Glutamatergic neuron (in vitro differentiated cells): ENCODE measurements at regions not wholly inside any gene's neighbourhood (a gene's known extent, or its start where the extent isn't known, plus 50 kb on each side); places are given as distances from the start of the nearest gene placed in this dataset.

Experiments
- DNase-seq: peaks from one replicate; pipeline ENCODE4 v3.0.0; 2022
- H3K27ac Mint-ChIP-seq: one replicate; pipeline ENCODE4 v1.8.0; 2020; ENCODE audit warnings: mild to moderate bottlenecking, mixed read lengths, inconsistent platforms; ENCODE audit not compliant: unreplicated experiment
- H3K27me3 Mint-ChIP-seq: one replicate; pipeline ENCODE4 v1.8.0; 2020; ENCODE audit warnings: mild to moderate bottlenecking, moderate library complexity, mixed read lengths, inconsistent platforms; ENCODE audit not compliant: unreplicated experiment
- H3K36me3 Mint-ChIP-seq: one replicate; pipeline ENCODE4 v1.8.0; 2020; ENCODE audit warnings: mild to moderate bottlenecking, mixed read lengths, inconsistent platforms; ENCODE audit not compliant: unreplicated experiment
- H3K4me1 Mint-ChIP-seq: one replicate; pipeline ENCODE4 v1.8.0; 2020; ENCODE audit warnings: mild to moderate bottlenecking, low read depth, mixed read lengths, inconsistent platforms; ENCODE audit not compliant: unreplicated experiment
- H3K4me3 Mint-ChIP-seq: one replicate; pipeline ENCODE4 v1.8.0; 2020; ENCODE audit warnings: mild to moderate bottlenecking, mixed read lengths, inconsistent platforms; ENCODE audit not compliant: unreplicated experiment
- H3K9me3 Mint-ChIP-seq: one replicate; pipeline ENCODE4 v1.8.0; 2020; ENCODE audit warnings: mild to moderate bottlenecking, moderate library complexity, mixed read lengths, inconsistent platforms; ENCODE audit not compliant: unreplicated experiment
- TF ChIP-seq, protein P1 (sequence below): fragments of 200-600 bp; sonication (generic); IDR thresholded peaks from one replicate; pipeline ENCODE4 v1.5.0; 2021; ENCODE audit not compliant: partially characterized antibody, unreplicated experiment

DNA sequence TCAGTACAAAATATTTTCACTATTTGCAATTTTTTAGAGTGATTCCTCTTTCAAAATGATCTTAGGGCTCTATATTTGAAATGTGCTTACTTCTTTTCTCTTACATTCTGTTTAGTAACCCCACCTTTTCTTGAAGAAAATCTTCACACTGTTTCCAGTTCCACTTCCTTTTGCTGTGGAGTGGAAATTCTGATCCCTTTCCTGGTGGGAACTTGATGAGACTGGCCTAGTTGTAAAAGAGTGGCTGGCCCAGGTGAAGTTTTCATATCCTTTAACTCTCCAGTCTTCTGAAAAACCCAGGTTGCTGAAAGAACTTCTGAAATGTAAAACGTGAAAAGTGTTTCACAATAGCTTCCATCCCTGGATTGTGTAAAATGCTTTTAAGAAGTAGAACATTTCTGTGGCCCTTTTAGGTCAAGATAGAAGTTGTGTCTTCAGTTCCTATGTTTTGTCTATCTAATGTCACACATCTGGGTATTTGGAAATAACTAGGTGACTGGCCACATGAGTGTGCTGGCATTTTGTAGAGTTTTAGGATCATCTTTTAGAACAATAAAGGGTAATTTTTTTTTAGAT is 84.8 kb upstream of the LRIG1 start:
- Mint-ChIP-seq H3K27me3 (no peaks in the 10 kb centered on the region), H3K4me1 (no peaks in the 10 kb centered on the region), H3K4me3 (no peak overlapping the region), H3K36me3 (no peaks in the 10 kb centered on the region), H3K27ac (no peak overlapping the region), H3K9me3 (peaks cover 2% of the 10 kb centered on the region)
- TF ChIP-seq, protein P1, sequence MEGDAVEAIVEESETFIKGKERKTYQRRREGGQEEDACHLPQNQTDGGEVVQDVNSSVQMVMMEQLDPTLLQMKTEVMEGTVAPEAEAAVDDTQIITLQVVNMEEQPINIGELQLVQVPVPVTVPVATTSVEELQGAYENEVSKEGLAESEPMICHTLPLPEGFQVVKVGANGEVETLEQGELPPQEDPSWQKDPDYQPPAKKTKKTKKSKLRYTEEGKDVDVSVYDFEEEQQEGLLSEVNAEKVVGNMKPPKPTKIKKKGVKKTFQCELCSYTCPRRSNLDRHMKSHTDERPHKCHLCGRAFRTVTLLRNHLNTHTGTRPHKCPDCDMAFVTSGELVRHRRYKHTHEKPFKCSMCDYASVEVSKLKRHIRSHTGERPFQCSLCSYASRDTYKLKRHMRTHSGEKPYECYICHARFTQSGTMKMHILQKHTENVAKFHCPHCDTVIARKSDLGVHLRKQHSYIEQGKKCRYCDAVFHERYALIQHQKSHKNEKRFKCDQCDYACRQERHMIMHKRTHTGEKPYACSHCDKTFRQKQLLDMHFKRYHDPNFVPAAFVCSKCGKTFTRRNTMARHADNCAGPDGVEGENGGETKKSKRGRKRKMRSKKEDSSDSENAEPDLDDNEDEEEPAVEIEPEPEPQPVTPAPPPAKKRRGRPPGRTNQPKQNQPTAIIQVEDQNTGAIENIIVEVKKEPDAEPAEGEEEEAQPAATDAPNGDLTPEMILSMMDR: no peak
- DNase-seq: no peak

DNA sequence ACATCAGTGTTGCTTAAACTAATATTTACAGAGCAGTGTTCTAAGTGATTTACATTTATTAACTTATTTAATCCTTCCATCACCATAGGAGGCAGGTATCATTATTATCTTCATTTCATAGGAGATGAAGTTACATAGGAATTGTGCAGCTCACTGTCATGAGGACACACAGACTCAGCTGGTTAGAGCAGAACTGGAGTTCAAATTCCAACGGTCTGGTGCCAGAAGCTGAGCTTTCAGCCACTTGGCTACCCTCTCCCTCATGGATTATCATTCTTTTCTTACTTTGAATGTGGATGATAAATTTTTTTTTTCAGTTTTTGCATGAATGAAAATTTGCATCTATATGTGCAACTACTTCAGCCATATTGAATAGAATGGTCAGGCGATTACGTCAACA is 86.0 kb upstream of the LRIG1 start:
- no peaks in the 10 kb centered on the region for H3K4me1 Mint-ChIP-seq
- H3K27ac Mint-ChIP-seq: no peak overlapping the region
- TF ChIP-seq, protein P1: no peak
- no peaks in the 10 kb centered on the region for H3K36me3 Mint-ChIP-seq
- H3K4me3 Mint-ChIP-seq: no peak overlapping the region
- H3K27me3 Mint-ChIP-seq: no peaks in the 10 kb centered on the region
- no peak for DNase-seq
- peaks cover 2% of the 10 kb centered on the region for H3K9me3 Mint-ChIP-seq

DNA sequence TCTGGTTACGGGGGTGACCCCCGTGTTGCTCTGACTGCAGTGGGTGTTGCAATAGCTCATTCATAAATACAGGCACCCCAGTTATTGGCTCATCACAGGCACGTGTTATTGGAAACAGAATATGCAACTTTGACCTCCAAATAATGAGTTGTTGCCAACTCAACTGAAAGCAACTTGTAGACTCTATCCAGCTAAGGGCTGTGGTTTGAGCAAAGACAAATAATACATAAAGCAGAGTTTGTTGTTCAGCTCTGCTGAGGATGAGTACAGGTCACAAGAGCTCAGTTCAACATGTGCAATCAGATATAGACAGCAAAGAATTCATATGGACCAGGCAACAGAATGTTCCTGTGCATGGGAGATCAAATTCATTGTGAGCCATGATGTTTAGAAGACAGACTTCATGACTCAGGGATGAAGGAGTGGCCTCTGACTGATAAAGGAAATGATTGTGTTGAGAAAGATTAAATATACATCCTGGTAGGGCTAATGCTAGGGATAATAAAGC is 87.6 kb upstream of the LRIG1 start:
- Mint-ChIP-seq H3K36me3 (no peaks in the 10 kb centered on the region), H3K4me1 (no peaks in the 10 kb centered on the region), H3K27ac (no peak overlapping the region), H3K9me3 (no peaks in the 10 kb centered on the region), H3K27me3 (no peaks in the 10 kb centered on the region), H3K4me3 (no peak overlapping the region)
- DNase-seq: no peak
- TF ChIP-seq, protein P1: no peak

GRCh38 chr3:66592016-66592761 is 91.4 kb upstream of the LRIG1 start:
- no peak for DNase-seq
- Mint-ChIP-seq H3K27ac (no peak overlapping the region), H3K9me3 (no peaks in the 10 kb centered on the region), H3K4me3 (no peak overlapping the region), H3K4me1 (no peaks in the 10 kb centered on the region), H3K27me3 (no peaks in the 10 kb centered on the region), H3K36me3 (no peaks in the 10 kb centered on the region)
- TF ChIP-seq, protein P1: no peak

- TF ChIP-seq, protein P1: no peak
- DNase-seq: no peak
- no peaks in the 10 kb centered on the region for H3K4me1 Mint-ChIP-seq
- no peaks in the 10 kb centered on the region for H3K27me3 Mint-ChIP-seq
- no peak overlapping the region for H3K27ac Mint-ChIP-seq
- no peaks in the 10 kb centered on the region for H3K36me3 Mint-ChIP-seq
- H3K9me3 Mint-ChIP-seq: no peaks in the 10 kb centered on the region
- H3K4me3 Mint-ChIP-seq: no peak overlapping the region
Measured at GRCh38 chr3:66592927-66593625, 92.3 kb upstream of the LRIG1 start.
